Thyroid gland (tissue), 4 donors: ENCODE measurements at regions not wholly inside any gene's neighbourhood (a gene's known extent, or its start where the extent isn't known, plus 50 kb on each side); places are given as distances from the start of the nearest gene placed in this dataset.

ENCODE experiments used
- CTCF ChIP-seq, 6 experiments: fragments of 200-600 bp in 3 of 6; fragments of 450-650 bp in 3 of 6; sonication (generic) in 3 of 6; IDR thresholded peaks; one replicate each; pipeline ENCODE4 v1.5.1; 2016 to 2019; ENCODE audit warnings: antibody characterized with exemption in 6 of 6, mild to moderate bottlenecking in 2 of 6, inconsistent platforms in 1 of 6, moderate library complexity in 1 of 6
- POLR2A ChIP-seq, 2 donors: fragments of 450-650 bp; IDR thresholded peaks; one replicate each; pipeline ENCODE4 v1.6.1; 2017; ENCODE audit warnings: antibody characterized with exemption in 2 of 2, mild to moderate bottlenecking in 2 of 2, moderate library complexity in 1 of 2

GRCh38 chr9:95383845-95384244 lies 66.3 kb upstream of the FANCC start:
- TF ChIP-seq CTCF (IDR thresholded peaks at IDR 0.05) (no peak), POLR2A (IDR thresholded peaks at IDR 0.05) (no peak)
